ENCODE measurements at regions not wholly inside any gene's neighbourhood (a gene's known extent, or its start where the extent isn't known, plus 50 kb on each side); places are given as distances from the start of the nearest gene placed in this dataset.
"Not testable (repeated sequence)": the region's sequence is repeated elsewhere in the genome, so short reads cannot be mapped to it uniquely, and the experiment has no call there.

DNA sequence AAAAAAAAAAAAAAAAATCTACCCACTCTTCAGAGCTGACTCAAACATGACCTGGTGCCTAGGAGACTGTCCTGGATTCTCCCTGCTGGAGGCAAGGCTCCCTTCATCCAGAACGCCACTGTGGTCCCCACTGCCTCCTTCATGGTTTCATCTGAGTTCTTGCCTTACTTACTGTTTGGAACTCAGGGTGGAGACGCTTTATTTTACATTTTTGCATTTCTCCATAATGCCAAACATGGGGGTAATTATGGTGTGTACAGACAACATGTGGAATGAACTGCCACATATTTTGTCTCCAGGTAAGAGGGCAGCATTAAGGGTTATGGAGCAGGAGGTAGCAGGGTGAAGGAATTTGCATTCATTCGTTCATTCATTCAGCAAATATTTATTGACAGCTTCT, 58.1 kb upstream of the KCNK12 start:
- TF ChIP-seq, protein P1, sequence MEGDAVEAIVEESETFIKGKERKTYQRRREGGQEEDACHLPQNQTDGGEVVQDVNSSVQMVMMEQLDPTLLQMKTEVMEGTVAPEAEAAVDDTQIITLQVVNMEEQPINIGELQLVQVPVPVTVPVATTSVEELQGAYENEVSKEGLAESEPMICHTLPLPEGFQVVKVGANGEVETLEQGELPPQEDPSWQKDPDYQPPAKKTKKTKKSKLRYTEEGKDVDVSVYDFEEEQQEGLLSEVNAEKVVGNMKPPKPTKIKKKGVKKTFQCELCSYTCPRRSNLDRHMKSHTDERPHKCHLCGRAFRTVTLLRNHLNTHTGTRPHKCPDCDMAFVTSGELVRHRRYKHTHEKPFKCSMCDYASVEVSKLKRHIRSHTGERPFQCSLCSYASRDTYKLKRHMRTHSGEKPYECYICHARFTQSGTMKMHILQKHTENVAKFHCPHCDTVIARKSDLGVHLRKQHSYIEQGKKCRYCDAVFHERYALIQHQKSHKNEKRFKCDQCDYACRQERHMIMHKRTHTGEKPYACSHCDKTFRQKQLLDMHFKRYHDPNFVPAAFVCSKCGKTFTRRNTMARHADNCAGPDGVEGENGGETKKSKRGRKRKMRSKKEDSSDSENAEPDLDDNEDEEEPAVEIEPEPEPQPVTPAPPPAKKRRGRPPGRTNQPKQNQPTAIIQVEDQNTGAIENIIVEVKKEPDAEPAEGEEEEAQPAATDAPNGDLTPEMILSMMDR (IDR thresholded peaks at IDR 0.05; ENCODE audit: insufficient read depth, missing control alignments): no peak
- FAIRE-seq (no peak), DNase-seq (ENCODE audit: insufficient read length, low spot score) (no peak)

DNA sequence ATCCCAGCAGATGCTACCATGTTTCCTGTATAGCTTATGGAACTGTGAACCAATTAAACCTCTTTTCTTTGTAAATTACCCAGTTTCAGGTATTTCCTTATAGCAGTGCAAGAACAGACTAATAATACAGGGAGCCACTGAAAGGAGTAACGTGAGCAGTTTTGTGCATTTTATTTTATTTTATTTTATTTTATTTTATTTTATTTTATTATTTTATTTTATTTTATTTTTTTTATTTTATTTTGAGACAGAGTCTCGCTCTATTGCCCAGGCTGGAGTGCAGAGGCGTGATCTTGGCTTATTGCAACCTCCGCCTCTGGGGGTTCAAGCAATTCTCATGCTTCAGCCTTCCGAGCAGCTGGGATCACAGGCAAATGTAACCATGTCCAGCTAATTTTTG, 55.9 kb upstream of the KCNK12 start:
- TF ChIP-seq, protein P1 (IDR thresholded peaks at IDR 0.05; ENCODE audit: insufficient read depth, missing control alignments): no peak
- DNase-seq (ENCODE audit: insufficient read length, low spot score) (no peak), FAIRE-seq (no peak)

DNA sequence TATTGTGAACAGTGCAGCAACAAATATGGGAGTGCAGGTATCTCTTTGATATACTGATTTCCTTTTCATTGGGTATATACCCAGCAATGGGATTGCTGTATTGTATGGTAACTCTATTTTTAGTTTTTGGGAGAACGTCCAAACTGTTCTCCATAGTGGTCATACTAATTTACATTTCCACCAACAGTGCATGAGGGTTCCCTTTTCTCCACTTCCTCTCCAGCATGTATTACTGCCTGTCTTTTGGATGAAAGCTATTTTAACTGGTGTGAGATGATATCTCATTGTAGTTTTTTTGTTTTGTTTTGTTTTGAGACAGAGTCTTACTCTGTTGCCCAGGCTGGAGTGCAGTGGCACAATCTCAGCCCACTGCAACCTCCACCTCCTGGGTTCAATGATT, 52.4 kb upstream of the KCNK12 start:
- not testable (repeated sequence) for DNase-seq (ENCODE audit: insufficient read length, low spot score); FAIRE-seq

DNA sequence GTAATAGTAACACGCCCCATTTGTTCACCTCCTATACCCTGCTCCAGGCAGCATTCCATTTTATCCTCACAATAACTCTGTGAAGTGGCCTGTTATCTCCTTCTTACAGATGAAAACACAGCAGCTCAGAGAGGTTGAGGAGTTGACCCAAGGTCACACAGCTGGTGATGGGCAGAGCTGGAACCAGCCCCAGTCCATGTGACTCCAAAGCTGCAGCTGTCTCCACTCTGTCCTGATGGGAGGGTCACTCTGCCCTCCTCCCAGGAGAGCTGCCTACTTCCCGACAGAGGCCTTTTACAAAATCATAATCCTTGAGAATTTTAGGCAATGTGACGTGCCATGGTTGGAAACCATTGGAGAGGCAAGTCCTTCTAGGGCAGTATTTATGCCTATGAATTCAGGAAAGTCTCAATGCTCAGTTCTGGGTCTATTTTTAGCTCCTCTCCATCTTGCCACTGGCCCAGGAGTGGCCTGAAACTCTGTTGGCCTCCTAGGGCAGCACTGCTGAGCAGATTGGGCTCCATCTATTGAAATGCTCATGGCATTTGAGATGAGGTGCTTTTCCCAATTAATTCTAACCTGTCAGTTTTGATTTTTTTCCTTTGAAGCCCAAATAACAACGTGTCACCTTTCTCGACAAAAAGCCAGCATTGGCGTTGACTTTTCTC, 50.1 kb upstream of the KCNK12 start:
- no peak for DNase-seq (ENCODE audit: insufficient read length, low spot score)
- TF ChIP-seq, protein P1 (IDR thresholded peaks at IDR 0.05; ENCODE audit: insufficient read depth, missing control alignments): no peak
- FAIRE-seq: no peak

Measured in D721Med (cell line).